Neuronal stem cell (in vitro differentiated cells): ENCODE measurements at regions not wholly inside any gene's neighbourhood (a gene's known extent, or its start where the extent isn't known, plus 50 kb on each side); places are given as distances from the start of the nearest gene placed in this dataset.
A peak's percentile ranks its signal among the peaks of the same experiment; 100 is the strongest.

Experiments
- DNase-seq: peaks from one replicate; pipeline ENCODE4 v3.0.0-alpha.2; 2013; ENCODE audit warnings: low spot score
- H2AFZ ChIP-seq: one replicate; pipeline ENCODE4 v1.6.1; 2013; ENCODE audit warnings: mild to moderate bottlenecking, low read length, inconsistent platforms
- H2AK5ac ChIP-seq: 2 replicates; pipeline ENCODE4 v1.6.1; 2013; ENCODE audit warnings: low read depth, mild to moderate bottlenecking, inconsistent platforms, low read length, moderate library complexity, mixed read lengths
- H2BK120ac ChIP-seq: 2 replicates; pipeline ENCODE4 v1.6.1; 2013; ENCODE audit warnings: low read depth, mild to moderate bottlenecking, inconsistent platforms, low read length, moderate library complexity, mixed read lengths
- H2BK12ac ChIP-seq: one replicate; pipeline ENCODE4 v1.6.1; 2013; ENCODE audit warnings: low read length, inconsistent platforms
- H2BK15ac ChIP-seq: 2 replicates; pipeline ENCODE4 v1.6.1; 2013; ENCODE audit warnings: mild to moderate bottlenecking, low read length, inconsistent platforms, mixed read lengths
- H2BK5ac ChIP-seq: one replicate; pipeline ENCODE4 v1.6.1; 2013; ENCODE audit warnings: inconsistent platforms, mild to moderate bottlenecking, low read length, moderate library complexity
- H3K14ac ChIP-seq: one replicate; pipeline ENCODE4 v1.6.1; 2013; ENCODE audit warnings: low read length, inconsistent platforms
- H3K18ac ChIP-seq: 2 replicates; pipeline ENCODE4 v1.6.1; 2013; ENCODE audit warnings: low read length, inconsistent platforms
- H3K23ac ChIP-seq: 2 replicates; pipeline ENCODE4 v1.6.1; 2013; ENCODE audit warnings: low read depth, mild to moderate bottlenecking, mixed read lengths, low read length, inconsistent platforms; ENCODE audit not compliant: poor library complexity
- H3K27ac ChIP-seq: replicated peaks from 3 replicates; pipeline ENCODE4 v1.5.1; 2013; ENCODE audit warnings: low read length, inconsistent platforms
- H3K27me3 ChIP-seq, 3 experiments: 2 replicates each; pipeline ENCODE4 v1.6.1; 2013; ENCODE audit warnings: low read length in 3 of 3, mild to moderate bottlenecking in 2 of 3, inconsistent platforms in 1 of 3, low read depth in 1 of 3, mixed read lengths in 1 of 3, moderate library complexity in 1 of 3; ENCODE audit not compliant: control insufficient read depth in 3 of 3, insufficient read depth in 3 of 3
- H3K36me3 ChIP-seq, 2 donors: replicated peaks in 1 of 2; 2 replicates each; pipeline ENCODE4 v1.6.1; 2013; ENCODE audit warnings: low read length in 2 of 2; ENCODE audit not compliant: control insufficient read depth in 2 of 2, insufficient read depth in 2 of 2
- H3K4ac ChIP-seq: 2 replicates; pipeline ENCODE4 v1.6.1; 2013; ENCODE audit warnings: inconsistent platforms, mild to moderate bottlenecking, low read length, moderate library complexity
- H3K4me1 ChIP-seq, 2 donors: 1 replicate in 1 of 2; 2 replicates in 1 of 2; pipeline ENCODE4 v1.6.1; 2013; ENCODE audit warnings: low read length in 2 of 2, low read depth in 1 of 2; ENCODE audit not compliant: control insufficient read depth in 2 of 2, insufficient read depth in 1 of 2
- H3K4me2 ChIP-seq: one replicate; pipeline ENCODE4 v1.6.1; 2013; ENCODE audit warnings: mild to moderate bottlenecking, low read length, inconsistent platforms; ENCODE audit not compliant: insufficient read depth, poor library complexity, severe bottlenecking
- H3K4me3 ChIP-seq, 2 donors: 2 replicates each; pipeline ENCODE4 v1.5.1; 2013; ENCODE audit warnings: low read length in 2 of 2, mild to moderate bottlenecking in 2 of 2, inconsistent platforms in 1 of 2, moderate library complexity in 1 of 2
- H3K79me1 ChIP-seq: one replicate; pipeline ENCODE4 v1.6.1; 2013; ENCODE audit warnings: low read depth, mild to moderate bottlenecking, inconsistent platforms, low read length, moderate library complexity
- H3K9ac ChIP-seq: one replicate; pipeline ENCODE4 v1.6.1; 2013; ENCODE audit warnings: mild to moderate bottlenecking, low read depth, low read length, inconsistent platforms; ENCODE audit not compliant: poor library complexity
- H3K9me3 ChIP-seq, 2 donors: replicated peaks in 1 of 2; 2 replicates each; pipeline versions ENCODE3 to v1.6.1; 2013; ENCODE audit warnings: low read length in 2 of 2, mild to moderate bottlenecking in 2 of 2, inconsistent platforms in 1 of 2, low read depth in 1 of 2, mixed read lengths in 1 of 2, moderate library complexity in 1 of 2; ENCODE audit not compliant: control insufficient read depth in 2 of 2, insufficient read depth in 1 of 2
- H4K8ac ChIP-seq: one replicate; pipeline ENCODE4 v1.6.1; 2013; ENCODE audit warnings: low read depth, mild to moderate bottlenecking, inconsistent platforms, low read length, moderate library complexity
- H4K91ac ChIP-seq: one replicate; pipeline ENCODE4 v1.6.1; 2013; ENCODE audit warnings: low read length, low read depth, mild to moderate bottlenecking, inconsistent platforms; ENCODE audit not compliant: poor library complexity
- WGBS, 2 donors: extraction: QIAGEN DNeasy Blood & Tissue Kit; methylation state at CpG; one replicate each; pipeline ENCODE4 v1.1.7; 2013; ENCODE audit warnings: missing lambda C conversion rate in 2 of 2, mixed read lengths in 1 of 2; ENCODE audit not compliant: insufficient read length in 2 of 2, insufficient replicate concordance in 1 of 2; ENCODE audit errors: extremely low coverage in 2 of 2; 5-methylcytosine and 5-hydroxymethylcytosine counted together

DNA sequence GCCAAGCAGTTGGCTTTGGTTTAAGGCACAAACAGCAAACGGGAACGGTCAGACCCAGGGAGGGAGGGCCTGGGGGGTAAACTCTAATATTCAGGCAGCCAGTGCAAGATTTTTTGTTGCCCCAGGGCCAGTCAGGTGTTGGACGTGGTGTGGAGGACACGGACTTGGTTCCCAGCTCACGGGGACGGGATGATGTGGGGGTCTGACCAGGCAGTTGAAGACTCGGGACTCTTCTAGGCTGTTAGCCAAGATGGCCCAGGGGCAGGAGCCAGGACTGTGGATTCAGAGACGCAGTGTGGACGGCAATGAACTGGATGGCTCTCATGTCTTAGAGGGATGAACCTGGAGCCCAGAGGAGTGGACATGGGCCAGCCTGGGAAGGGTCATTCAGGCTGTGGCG lies 169.2 kb downstream of the C9orf50 start:
- peaks cover 17 to 29% of the 10 kb centered on the region in 2 donors for H3K4me1 ChIP-seq
- peak overlapping the region; percentile 83 for H2AFZ ChIP-seq
- H3K27me3 ChIP-seq = no peaks in the 10 kb centered on the region
- H3K9me3 ChIP-seq = peaks cover 0 to 2% of the 10 kb centered on the region in 2 donors
- H2BK15ac ChIP-seq = peak overlapping the region; percentile 59
- no CpG with 5 or more reads among the region's 10 CpGs for WGBS, 2 donors
- no peaks in the 10 kb centered on the region for H3K79me1 ChIP-seq
- no peak overlapping the region for H3K23ac ChIP-seq
- H4K91ac ChIP-seq = no peak overlapping the region
- no peak overlapping the region for H3K4ac ChIP-seq
- H2BK5ac ChIP-seq = no peak overlapping the region
- H3K9ac ChIP-seq = no peak overlapping the region
- H3K4me2 ChIP-seq = no peak overlapping the region
- H3K14ac ChIP-seq = peak overlapping the region; percentile 60
- no peak overlapping the region for H2BK12ac ChIP-seq
- no peak overlapping the region for H3K27ac ChIP-seq
- no peak for DNase-seq
- H2AK5ac ChIP-seq = peak overlapping the region; percentile 30
- H3K36me3 ChIP-seq = no peaks in the 10 kb centered on the region
- no peak overlapping the region for H4K8ac ChIP-seq
- peak overlapping the region; percentile 63 for H3K18ac ChIP-seq
- peak overlapping the region in 1 of 2 donors; percentile 26 for H3K4me3 ChIP-seq
- no peak overlapping the region for H2BK120ac ChIP-seq

GRCh38 chr9:129451089-129451656 lies 169.7 kb downstream of the C9orf50 start:
- no peak overlapping the region for H2AK5ac ChIP-seq
- no peak overlapping the region for H3K4me2 ChIP-seq
- H3K14ac ChIP-seq = no peak overlapping the region
- no peak overlapping the region for H3K27ac ChIP-seq
- H2BK12ac ChIP-seq = no peak overlapping the region
- H3K4me3 ChIP-seq = no peak overlapping the region
- peak overlapping the region; percentile 7 for H2BK120ac ChIP-seq
- DNase-seq = no peak
- no CpG with 5 or more reads among the region's 19 CpGs for WGBS, 2 donors
- no peaks in the 10 kb centered on the region for H3K36me3 ChIP-seq
- H3K27me3 ChIP-seq = no peaks in the 10 kb centered on the region
- H3K9ac ChIP-seq = no peak overlapping the region
- H4K8ac ChIP-seq = no peak overlapping the region
- no peaks in the 10 kb centered on the region for H3K79me1 ChIP-seq
- H3K4me1 ChIP-seq = peaks cover 17 to 28% of the 10 kb centered on the region in 2 donors
- peak overlapping the region; percentile 86 for H3K18ac ChIP-seq
- peak overlapping the region; percentile 65 for H3K23ac ChIP-seq
- H2BK5ac ChIP-seq = no peak overlapping the region
- H4K91ac ChIP-seq = no peak overlapping the region
- H3K9me3 ChIP-seq = peaks cover 0 to 2% of the 10 kb centered on the region in 2 donors
- peak overlapping the region; percentile 83 for H2AFZ ChIP-seq
- peak overlapping the region; percentile 82 for H2BK15ac ChIP-seq
- no peak overlapping the region for H3K4ac ChIP-seq

GRCh38 chr9:129449066-129449465 lies 171.8 kb downstream of the C9orf50 start:
- peak overlapping the region; percentile 56 for H2AFZ ChIP-seq
- no peak overlapping the region for H2BK12ac ChIP-seq
- no peaks in the 10 kb centered on the region for H3K36me3 ChIP-seq
- H3K18ac ChIP-seq = peak overlapping the region; percentile 30
- DNase-seq = no peak
- peak overlapping the region; percentile 64 for H3K9ac ChIP-seq
- WGBS, 2 donors = no CpG with 5 or more reads among the region's 16 CpGs
- H3K79me1 ChIP-seq = no peaks in the 10 kb centered on the region
- no peak overlapping the region for H2BK5ac ChIP-seq
- no peak overlapping the region for H2AK5ac ChIP-seq
- H3K27ac ChIP-seq = no peak overlapping the region
- H3K4me2 ChIP-seq = no peak overlapping the region
- H2BK15ac ChIP-seq = no peak overlapping the region
- H3K4me3 ChIP-seq = no peak overlapping the region
- no peak overlapping the region for H3K4ac ChIP-seq
- H3K14ac ChIP-seq = no peak overlapping the region
- peak overlapping the region; percentile 2 for H3K23ac ChIP-seq
- no peak overlapping the region for H2BK120ac ChIP-seq
- no peak overlapping the region for H4K91ac ChIP-seq
- peaks cover 0 to 2% of the 10 kb centered on the region in 2 donors for H3K9me3 ChIP-seq
- H3K4me1 ChIP-seq = peaks cover 17 to 22% of the 10 kb centered on the region in 2 donors
- no peaks in the 10 kb centered on the region for H3K27me3 ChIP-seq
- H4K8ac ChIP-seq = no peak overlapping the region

DNA sequence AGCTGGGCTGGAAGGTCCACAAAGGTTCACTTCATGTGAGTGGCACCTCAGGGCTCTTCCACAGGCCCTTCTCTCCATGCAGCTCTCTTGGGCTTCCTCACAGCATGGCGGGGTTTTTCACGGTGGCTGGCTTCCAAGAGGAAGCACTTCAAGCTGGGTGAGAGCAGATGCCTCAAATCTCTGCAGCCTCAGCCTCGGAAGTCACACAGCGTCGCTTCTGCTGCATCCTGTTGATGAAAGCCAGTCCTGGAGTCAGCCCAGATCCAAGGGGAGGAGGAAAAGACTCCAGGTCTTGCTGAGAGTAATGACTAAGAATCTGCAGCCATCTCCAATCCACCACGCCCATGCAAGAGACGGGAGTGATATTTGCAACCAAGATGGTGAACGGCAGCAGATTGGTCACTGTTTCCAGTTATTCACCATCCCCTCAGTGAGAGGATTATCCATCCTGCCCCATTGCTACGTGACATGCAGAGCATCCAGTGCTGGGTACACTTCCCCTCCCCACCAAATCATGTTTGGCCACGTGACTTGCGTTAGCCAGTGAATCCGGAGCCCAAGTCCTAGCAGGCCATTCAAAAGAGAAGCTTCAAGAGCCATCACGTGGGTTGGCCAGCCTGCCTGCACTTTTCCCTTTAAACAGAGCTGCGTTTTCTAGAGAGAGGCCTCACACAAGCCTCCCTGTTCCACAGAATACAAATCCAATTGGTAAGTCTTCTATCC lies 173.9 kb downstream of the C9orf50 start:
- Histone ChIP-seq H3K4me2 (no peak overlapping the region), H3K27ac (no peak overlapping the region), H3K79me1 (no peaks in the 10 kb centered on the region), H3K9me3 (peaks cover 0 to 2% of the 10 kb centered on the region in 2 donors), H3K36me3 (no peaks in the 10 kb centered on the region), H4K91ac (no peak overlapping the region), H2BK120ac (no peak overlapping the region), H3K14ac (no peak overlapping the region), H3K4me3 (no peak overlapping the region), H3K4me1 (peaks cover 15 to 25% of the 10 kb centered on the region in 2 donors), H3K9ac (no peak overlapping the region), H2AFZ (peak overlapping the region; percentile 54), H4K8ac (no peak overlapping the region), H2BK12ac (no peak overlapping the region), H2AK5ac (no peak overlapping the region), H2BK15ac (no peak overlapping the region), H2BK5ac (no peak overlapping the region), H3K27me3 (no peaks in the 10 kb centered on the region), H3K18ac (no peak overlapping the region), H3K23ac (no peak overlapping the region), H3K4ac (no peak overlapping the region)
- no peak for DNase-seq
- WGBS, 2 donors = no CpG with 5 or more reads among the region's 14 CpGs
